H1 (cell line): ENCODE measurements at regions not wholly inside any gene's neighbourhood (a gene's known extent, or its start where the extent isn't known, plus 50 kb on each side); places are given as distances from the start of the nearest gene placed in this dataset.

Experiments used
- CTCF ChIA-PET: fragments of 300-600 bp; sonication (Branson Sonifier 250); formaldehyde crosslinking; loops from one replicate; lab custom pipeline; 2021; ENCODE audit not compliant: partially characterized antibody; lab: Charles Lee
- POLR2A ChIA-PET: fragments of 300-600 bp; sonication (Branson Sonifier 250); formaldehyde crosslinking; loops from one replicate; lab custom pipeline; 2021; ENCODE audit warnings: inconsistent platforms; ENCODE audit not compliant: partially characterized antibody; lab: Charles Lee
- DNase-seq, 2 experiments: peaks; one replicate each; pipeline versions ENCODE4 v3.0.0 to v3.0.0-alpha.2; 2010 to 2022; ENCODE audit warnings: low spot score in 2 of 2, low read depth in 1 of 2, mixed read lengths in 1 of 2
- FAIRE-seq: peaks from 2 replicates; lab custom pipeline; 2011; peaks lifted over from hg19 to GRCh38; lab: Jason Lieb, UNC
- H2AFZ ChIP-seq: 2 replicates; pipeline ENCODE4 v1.8.1; 2012; ENCODE audit warnings: low read length, inconsistent platforms
- H2AK5ac ChIP-seq: 2 replicates; pipeline ENCODE4 v1.6.1; 2013; ENCODE audit warnings: low read depth, low read length
- H2BK120ac ChIP-seq: replicated peaks from 2 replicates; pipeline ENCODE3; 2013; ENCODE audit warnings: low read depth, low read length, inconsistent platforms
- H2BK12ac ChIP-seq: 2 replicates; pipeline ENCODE4 v1.6.1; 2013; ENCODE audit warnings: low read depth, low read length
- H2BK15ac ChIP-seq: 2 replicates; pipeline ENCODE4 v1.6.1; 2013; ENCODE audit warnings: low read length
- H2BK20ac ChIP-seq: 2 replicates; pipeline ENCODE4 v1.6.1; 2013; ENCODE audit warnings: low read length
- H2BK5ac ChIP-seq: 2 replicates; pipeline ENCODE4 v1.6.1; 2013; ENCODE audit warnings: low read depth, low read length
- H3K14ac ChIP-seq: 2 replicates; pipeline ENCODE4 v1.6.1; 2013; ENCODE audit warnings: inconsistent platforms; ENCODE audit not compliant: insufficient read length
- H3K18ac ChIP-seq: 2 replicates; pipeline ENCODE4 v1.6.1; 2013; ENCODE audit warnings: low read length; ENCODE audit errors: extremely low read depth
- H3K23ac ChIP-seq: 2 replicates; pipeline ENCODE4 v1.6.1; 2013; ENCODE audit warnings: inconsistent platforms; ENCODE audit not compliant: insufficient read length
- H3K23me2 ChIP-seq: 2 replicates; pipeline ENCODE4 v1.6.1; 2013; ENCODE audit warnings: low read depth, low read length
- H3K27ac ChIP-seq: 2 replicates; pipeline ENCODE4 v1.6.1; 2011; ENCODE audit warnings: low read depth, low read length, inconsistent platforms
- H3K27me3 ChIP-seq, 4 experiments: replicated peaks in 1 of 4; 1 replicate in 1 of 4; 2 replicates in 3 of 4; pipeline versions ENCODE4 v1.6.1 to v1.8.1; 2011 to 2013; ENCODE audit warnings: low read length in 3 of 4, mild to moderate bottlenecking in 3 of 4, inconsistent platforms in 2 of 4, mixed read lengths in 2 of 4, moderate library complexity in 1 of 4; ENCODE audit not compliant: control insufficient read depth in 3 of 4, insufficient read depth in 3 of 4; ENCODE audit errors: extremely low read depth in 1 of 4
- H3K36me3 ChIP-seq, 4 experiments: 2 replicates each; pipeline versions ENCODE4 v1.6.1 to v1.8.1; 2011 to 2013; ENCODE audit warnings: mild to moderate bottlenecking in 4 of 4, low read length in 3 of 4, moderate library complexity in 2 of 4, control low read depth in 1 of 4, inconsistent platforms in 1 of 4; ENCODE audit not compliant: insufficient read depth in 4 of 4, control insufficient read depth in 2 of 4
- H3K4ac ChIP-seq: replicated peaks from 2 replicates; pipeline ENCODE3; 2013; ENCODE audit warnings: low read length, low read depth, mixed read lengths, inconsistent platforms; ENCODE audit not compliant: insufficient read length
- H3K4me1 ChIP-seq, 4 experiments: replicated peaks in 1 of 4; 1 replicate in 1 of 4; 2 replicates in 3 of 4; pipeline versions ENCODE4 v1.6.1 to v1.8.1; 2011 to 2013; ENCODE audit warnings: low read length in 3 of 4, inconsistent platforms in 2 of 4, mixed read lengths in 1 of 4; ENCODE audit not compliant: insufficient read depth in 4 of 4, control insufficient read depth in 3 of 4
- H3K4me2 ChIP-seq, 2 experiments: 2 replicates each; pipeline versions ENCODE4 v1.6.1 to v1.8.1; 2011 to 2013; ENCODE audit warnings: low read depth in 2 of 2, low read length in 2 of 2, control low read depth in 1 of 2, inconsistent platforms in 1 of 2, mild to moderate bottlenecking in 1 of 2; ENCODE audit not compliant: insufficient read depth in 1 of 2
- H3K4me3 ChIP-seq, 4 experiments: fragments of 200-600, 300-600 bp in 1 of 4; sonication (generic), shearing (Covaris generic), sonication (Bioruptor Twin) in 1 of 4; 2 replicates each; pipeline versions ENCODE4 v1.5.1 to v1.8.1; 2011 to 2016; ENCODE audit warnings: low read length in 4 of 4, low read depth in 3 of 4, control low read depth in 2 of 4, inconsistent platforms in 2 of 4, mild to moderate bottlenecking in 2 of 4, mixed read lengths in 1 of 4, moderate library complexity in 1 of 4; ENCODE audit not compliant: insufficient read depth in 2 of 4; ENCODE audit errors: extremely low read depth in 1 of 4
- H3K56ac ChIP-seq: replicated peaks from 2 replicates; pipeline ENCODE3; 2013; ENCODE audit warnings: low read depth, mild to moderate bottlenecking, mixed read lengths, low read length, inconsistent platforms; ENCODE audit not compliant: insufficient read length
- H3K79me1 ChIP-seq: 2 replicates; pipeline ENCODE4 v1.6.1; 2013; ENCODE audit warnings: low read depth, low read length, control low read depth
- H3K79me2 ChIP-seq, 2 experiments: 2 replicates each; pipeline versions ENCODE4 v1.6.1 to v1.8.1; 2012 to 2013; ENCODE audit warnings: low read length in 2 of 2, mild to moderate bottlenecking in 2 of 2, inconsistent platforms in 1 of 2; ENCODE audit not compliant: insufficient read depth in 2 of 2, control insufficient read depth in 1 of 2
- H3K9ac ChIP-seq, 4 experiments: replicated peaks in 1 of 4; 1 replicate in 1 of 4; 2 replicates in 3 of 4; pipeline versions ENCODE4 v1.6.1 to v1.8.1; 2011 to 2013; ENCODE audit warnings: low read depth in 3 of 4, low read length in 3 of 4, control low read depth in 2 of 4, mild to moderate bottlenecking in 2 of 4, moderate library complexity in 2 of 4, inconsistent platforms in 1 of 4; ENCODE audit errors: extremely low read depth in 1 of 4
- H3K9me3 ChIP-seq, 2 experiments: 2 replicates each; pipeline versions ENCODE4 v1.6.1 to v1.8.1; 2012 to 2013; ENCODE audit warnings: mild to moderate bottlenecking in 2 of 2, moderate library complexity in 2 of 2, control low read depth in 1 of 2, inconsistent platforms in 1 of 2, low read depth in 1 of 2, low read length in 1 of 2, mixed read lengths in 1 of 2; ENCODE audit not compliant: insufficient read depth in 2 of 2
- H4K20me1 ChIP-seq, 2 experiments: replicated peaks in 1 of 2; 2 replicates each; pipeline versions ENCODE3 to v1.8.1; 2011 to 2013; ENCODE audit warnings: inconsistent platforms in 2 of 2, low read length in 2 of 2, mild to moderate bottlenecking in 1 of 2; ENCODE audit not compliant: insufficient read depth in 2 of 2, control insufficient read depth in 1 of 2
- H4K5ac ChIP-seq: 2 replicates; pipeline ENCODE4 v1.6.1; 2013; ENCODE audit warnings: low read length, low read depth, mixed read lengths, inconsistent platforms; ENCODE audit not compliant: insufficient read length
- H4K8ac ChIP-seq: 2 replicates; pipeline ENCODE4 v1.8.0; 2013; ENCODE audit warnings: mild to moderate bottlenecking, moderate library complexity, low read length, inconsistent platforms; ENCODE audit not compliant: insufficient read depth; ENCODE audit errors: extremely low read depth
- H4K91ac ChIP-seq: replicated peaks from 2 replicates; pipeline ENCODE3; 2013; ENCODE audit warnings: low read length, mixed read lengths, inconsistent platforms; ENCODE audit not compliant: insufficient read length
- CEBPB ChIP-seq: IDR thresholded peaks from 2 replicates; pipeline ENCODE4 v1.6.1; 2012; ENCODE audit warnings: low read depth, low read length
- GTF2F1 ChIP-seq: IDR thresholded peaks from 2 replicates; pipeline ENCODE4 v1.6.1; 2012; ENCODE audit warnings: low read depth, low read length, improper control_type of control experiment, borderline replicate concordance
- MAX ChIP-seq: IDR thresholded peaks from 2 replicates; pipeline ENCODE4 v1.6.1; 2012; ENCODE audit warnings: inconsistent platforms
- POLR2AphosphoS5 ChIP-seq: IDR thresholded peaks from 2 replicates; pipeline ENCODE4 v1.6.1; 2011; ENCODE audit warnings: low read depth, low read length
- RBBP5 ChIP-seq: IDR thresholded peaks from 2 replicates; pipeline ENCODE4 v1.7.1; 2012; ENCODE audit warnings: low read depth, mild to moderate bottlenecking, inconsistent platforms, low read length, moderate library complexity, borderline replicate concordance
- RNF2 ChIP-seq: fragments of 200-900, 300-1000 bp; sonication (generic); IDR thresholded peaks from 2 replicates; pipeline ENCODE4 v1.7.1; 2016; ENCODE audit warnings: borderline replicate concordance, low read depth, mild to moderate bottlenecking, antibody characterized with exemption, low read length; ENCODE audit not compliant: poor library complexity, severe bottlenecking; ENCODE audit errors: missing control alignments
- SUZ12 ChIP-seq: fragments of 200-600 bp; sonication (generic); IDR thresholded peaks from 2 replicates; pipeline ENCODE4 v1.6.1; 2012; ENCODE audit warnings: mild to moderate bottlenecking, inconsistent platforms, low read length, moderate library complexity, mixed read lengths
- YY1 ChIP-seq: IDR thresholded peaks from 2 replicates; pipeline ENCODE4 v1.6.1; 2011; ENCODE audit warnings: low read depth, mild to moderate bottlenecking, low read length
- WGBS, 2 experiments: shearing (Covaris generic) in 1 of 2; methylation state at CpG; one replicate each; pipeline versions ENCODE4 v1.1.6 to v1.1.7; 2013 to 2015; ENCODE audit warnings: low lambda C conversion rate in 2 of 2, mixed read lengths in 2 of 2, inconsistent platforms in 1 of 2, low coverage in 1 of 2, missing lambda C conversion rate in 1 of 2; ENCODE audit not compliant: insufficient replicate concordance in 2 of 2, insufficient coverage in 1 of 2, insufficient read length in 1 of 2; ENCODE audit errors: extremely low coverage in 1 of 2, missing lambda C conversion rate in 1 of 2; 5-methylcytosine and 5-hydroxymethylcytosine counted together

DNA sequence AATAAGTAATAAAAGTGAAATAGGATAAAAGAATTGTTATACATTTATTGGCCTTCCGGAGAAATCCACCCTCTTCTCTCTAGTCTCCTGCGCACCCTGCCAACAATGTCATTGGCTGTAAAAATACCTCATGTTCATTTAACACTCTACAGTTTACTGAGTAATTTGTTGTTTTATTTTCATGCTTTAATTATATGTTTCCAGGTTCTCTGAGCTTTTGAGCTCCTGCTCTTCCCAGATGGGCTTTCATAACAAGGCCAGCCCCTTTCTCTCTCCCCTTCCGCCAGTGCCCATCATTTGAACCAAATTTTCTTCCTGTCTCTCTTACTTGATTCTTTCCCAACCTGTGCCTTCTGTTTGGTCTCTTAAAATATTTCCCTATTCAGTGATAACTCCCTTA, 144.6 kb upstream of the PRSS1 start:
- FAIRE-seq (no peak), DNase-seq (no peak)
- Histone ChIP-seq H3K79me2 (no peaks in the 10 kb centered on the region), H3K36me3 (no peaks in the 10 kb centered on the region), H3K23ac (no peak overlapping the region), H3K18ac (no peak overlapping the region), H2AK5ac (no peak overlapping the region), H3K23me2 (no peaks in the 10 kb centered on the region), H2BK15ac (no peak overlapping the region), H4K91ac (no peak overlapping the region), H2AFZ (no peak overlapping the region), H2BK5ac (no peak overlapping the region), H2BK20ac (no peak overlapping the region), H3K4ac (no peak overlapping the region), H3K79me1 (no peaks in the 10 kb centered on the region), H3K4me1 (no peaks in the 10 kb centered on the region), H2BK120ac (no peak overlapping the region), H3K4me2 (no peak overlapping the region), H3K9me3 (no peaks in the 10 kb centered on the region), H4K5ac (no peak overlapping the region), H3K56ac (no peak overlapping the region), H4K8ac (no peak overlapping the region), H3K9ac (no peak overlapping the region), H3K27me3 (no peaks in the 10 kb centered on the region), H3K27ac (no peak overlapping the region), H3K4me3 (no peak overlapping the region), H4K20me1 (no peaks in the 10 kb centered on the region), H3K14ac (no peak overlapping the region), H2BK12ac (no peak overlapping the region)
- ChIA-PET CTCF (interaction anchor here (0.6 to 11.1 kb wide), 46 partner anchors 9 to 617 kb away, joined by 3 to 102 read pairs (median 5); partner anchors contain the start of gene TAS2R40), POLR2A (no interaction called here)
- TF ChIP-seq RNF2 (no peak), RBBP5 (no peak), GTF2F1 (no peak), SUZ12 (no peak), YY1 (no peak), POLR2AphosphoS5 (no peak), MAX (no peak), CEBPB (no peak)
- 95% methylated on average over 3 of the region's 3 CpGs; no CpG with 5 or more reads in 1 of the 2 experiments for WGBS, 2 experiments
